Hepatocyte (in vitro differentiated cells): ENCODE measurements at regions not wholly inside any gene's neighbourhood (a gene's known extent, or its start where the extent isn't known, plus 50 kb on each side); places are given as distances from the start of the nearest gene placed in this dataset.
"Not testable (repeated sequence)": the region's sequence is repeated elsewhere in the genome, so short reads cannot be mapped to it uniquely, and the experiment has no call there.

Experiments used
- DNase-seq: peaks from one replicate; pipeline ENCODE4 v3.0.0-alpha.2; 2016; ENCODE audit warnings: low spot score
- H2AFZ ChIP-seq: fragments of 200-600 bp; sonication (generic); 2 replicates; pipeline ENCODE4 v1.6.0; 2016; ENCODE audit warnings: antibody characterized with exemption, mild to moderate bottlenecking
- H3K27ac ChIP-seq: fragments of 200-600 bp; sonication (generic); 2 replicates; pipeline ENCODE4 v1.5.1; 2016; ENCODE audit warnings: mild to moderate bottlenecking
- H3K27me3 ChIP-seq: fragments of 200-600 bp; sonication (generic); 2 replicates; pipeline ENCODE4 v1.6.1; 2016
- H3K36me3 ChIP-seq: fragments of 200-600 bp; sonication (generic); replicated peaks from 2 replicates; pipeline ENCODE4 v1.5.1; 2016; ENCODE audit warnings: low read depth; ENCODE audit not compliant: insufficient read depth
- H3K4me1 ChIP-seq: fragments of 200-600 bp; sonication (generic); 2 replicates; pipeline ENCODE4 v1.5.1; 2016; ENCODE audit warnings: mild to moderate bottlenecking, moderate library complexity; ENCODE audit not compliant: insufficient read depth
- H3K4me2 ChIP-seq: fragments of 200-600 bp; sonication (generic); 2 replicates; pipeline ENCODE4 v1.6.0; 2016
- H3K4me3 ChIP-seq: fragments of 200-600 bp; sonication (generic); 2 replicates; pipeline ENCODE4 v1.5.1; 2016; ENCODE audit warnings: mild to moderate bottlenecking
- H3K79me2 ChIP-seq: fragments of 200-600 bp; sonication (generic); 2 replicates; pipeline ENCODE4 v1.6.0; 2017; ENCODE audit warnings: mild to moderate bottlenecking
- H3K9me2 ChIP-seq: fragments of 200-600 bp; sonication (generic); replicated peaks from 2 replicates; pipeline ENCODE4 v1.6.0; 2017; ENCODE audit warnings: mild to moderate bottlenecking; ENCODE audit not compliant: insufficient read depth
- H3K9me3 ChIP-seq: fragments of 200-600 bp; sonication (generic); 2 replicates; pipeline ENCODE4 v1.5.1; 2016; ENCODE audit warnings: low read depth, mild to moderate bottlenecking
- H4K20me1 ChIP-seq: fragments of 200-600 bp; sonication (generic); 2 replicates; pipeline ENCODE4 v1.6.0; 2016; ENCODE audit warnings: mild to moderate bottlenecking; ENCODE audit not compliant: insufficient read depth, poor library complexity, severe bottlenecking
- EZH2 ChIP-seq: fragments of 200-600 bp; sonication (generic); IDR thresholded peaks from 2 replicates; pipeline ENCODE4 v1.6.1; 2016; ENCODE audit warnings: antibody characterized with exemption, mild to moderate bottlenecking, borderline replicate concordance
- EZH2phosphoT487 ChIP-seq: fragments of 200-600 bp; sonication (generic); IDR thresholded peaks from one replicate; pipeline ENCODE4 v1.6.1; 2018; ENCODE audit warnings: antibody characterized with exemption, mild to moderate bottlenecking, low read depth, moderate library complexity; ENCODE audit not compliant: unreplicated experiment, severe bottlenecking
- WGBS: methylation state at CpG from one replicate; pipeline ENCODE4 v1.1.6; 2016; ENCODE audit warnings: low lambda C conversion rate; ENCODE audit errors: missing lambda C conversion rate; 5-methylcytosine and 5-hydroxymethylcytosine counted together
- TF ChIP-seq, protein P1 (sequence below): fragments of 200-600 bp; sonication (generic); IDR thresholded peaks from 2 replicates; pipeline ENCODE4 v1.5.1; 2016; ENCODE audit warnings: antibody characterized with exemption, mild to moderate bottlenecking; ENCODE audit not compliant: poor library complexity

DNA sequence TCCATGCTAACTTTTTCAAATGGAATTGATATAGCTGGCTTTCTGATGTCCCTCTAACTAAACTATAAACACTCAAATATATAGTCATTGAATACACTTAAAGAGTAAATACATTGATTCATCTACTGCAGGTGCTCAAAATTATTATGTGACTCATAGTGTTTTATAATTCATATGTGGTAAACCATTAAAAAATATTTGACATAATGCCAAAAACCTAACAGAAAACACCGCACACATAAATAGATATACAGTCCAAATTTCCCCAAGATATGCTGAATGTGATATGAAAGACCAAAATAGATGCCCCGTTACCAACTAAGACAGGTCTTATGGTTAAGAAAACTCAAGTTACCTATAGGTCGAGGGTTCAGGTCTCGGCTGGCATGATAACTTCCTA lies 171.7 kb upstream of the SEMA3E start:
- H3K4me3 ChIP-seq = no peak overlapping the region
- H3K9me3 ChIP-seq = no peaks in the 10 kb centered on the region
- WGBS = 95% methylated on average over 4 of the region's 4 CpGs
- no peak for DNase-seq
- H3K27ac ChIP-seq = no peak overlapping the region
- H4K20me1 ChIP-seq = no peaks in the 10 kb centered on the region
- TF ChIP-seq, protein P1, sequence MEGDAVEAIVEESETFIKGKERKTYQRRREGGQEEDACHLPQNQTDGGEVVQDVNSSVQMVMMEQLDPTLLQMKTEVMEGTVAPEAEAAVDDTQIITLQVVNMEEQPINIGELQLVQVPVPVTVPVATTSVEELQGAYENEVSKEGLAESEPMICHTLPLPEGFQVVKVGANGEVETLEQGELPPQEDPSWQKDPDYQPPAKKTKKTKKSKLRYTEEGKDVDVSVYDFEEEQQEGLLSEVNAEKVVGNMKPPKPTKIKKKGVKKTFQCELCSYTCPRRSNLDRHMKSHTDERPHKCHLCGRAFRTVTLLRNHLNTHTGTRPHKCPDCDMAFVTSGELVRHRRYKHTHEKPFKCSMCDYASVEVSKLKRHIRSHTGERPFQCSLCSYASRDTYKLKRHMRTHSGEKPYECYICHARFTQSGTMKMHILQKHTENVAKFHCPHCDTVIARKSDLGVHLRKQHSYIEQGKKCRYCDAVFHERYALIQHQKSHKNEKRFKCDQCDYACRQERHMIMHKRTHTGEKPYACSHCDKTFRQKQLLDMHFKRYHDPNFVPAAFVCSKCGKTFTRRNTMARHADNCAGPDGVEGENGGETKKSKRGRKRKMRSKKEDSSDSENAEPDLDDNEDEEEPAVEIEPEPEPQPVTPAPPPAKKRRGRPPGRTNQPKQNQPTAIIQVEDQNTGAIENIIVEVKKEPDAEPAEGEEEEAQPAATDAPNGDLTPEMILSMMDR = no peak
- TF ChIP-seq EZH2 (no peak), EZH2phosphoT487 (no peak)
- no peak overlapping the region for H2AFZ ChIP-seq
- H3K36me3 ChIP-seq = no peaks in the 10 kb centered on the region
- no peak overlapping the region for H3K4me2 ChIP-seq
- H3K4me1 ChIP-seq = no peaks in the 10 kb centered on the region
- no peaks in the 10 kb centered on the region for H3K9me2 ChIP-seq
- no peaks in the 10 kb centered on the region for H3K79me2 ChIP-seq
- H3K27me3 ChIP-seq = no peaks in the 10 kb centered on the region

DNA sequence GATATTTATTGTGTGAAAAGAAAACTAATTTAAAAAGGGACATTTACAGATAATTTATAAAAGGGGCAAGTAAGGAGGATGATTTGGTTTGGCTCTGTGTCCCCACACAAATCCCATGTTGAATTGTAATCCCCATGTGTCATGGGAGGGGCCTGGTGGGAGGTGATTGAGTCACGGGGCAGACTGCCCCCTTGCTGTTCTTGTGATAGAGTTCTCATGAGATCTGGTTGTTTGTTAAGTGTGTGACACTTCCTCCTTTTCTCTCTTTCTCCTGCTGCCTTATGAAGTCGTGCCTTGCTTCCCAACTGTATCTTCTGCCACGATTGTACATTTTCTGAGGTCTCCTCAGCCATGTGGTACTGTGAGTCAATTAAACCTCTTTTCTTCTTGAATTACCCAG lies 171.0 kb upstream of the SEMA3E start:
- no peak for DNase-seq
- 78% methylated on average over 3 of the region's 3 CpGs for WGBS
- Histone ChIP-seq H3K4me2 (no peak overlapping the region), H4K20me1 (no peaks in the 10 kb centered on the region), H3K27ac (no peak overlapping the region), H3K4me1 (no peaks in the 10 kb centered on the region), H3K4me3 (no peak overlapping the region), H3K9me3 (no peaks in the 10 kb centered on the region), H3K79me2 (no peaks in the 10 kb centered on the region), H2AFZ (no peak overlapping the region), H3K27me3 (no peaks in the 10 kb centered on the region), H3K9me2 (no peaks in the 10 kb centered on the region), H3K36me3 (no peaks in the 10 kb centered on the region)
- TF ChIP-seq EZH2phosphoT487 (no peak), EZH2 (no peak)
- TF ChIP-seq, protein P1 = no peak

DNA sequence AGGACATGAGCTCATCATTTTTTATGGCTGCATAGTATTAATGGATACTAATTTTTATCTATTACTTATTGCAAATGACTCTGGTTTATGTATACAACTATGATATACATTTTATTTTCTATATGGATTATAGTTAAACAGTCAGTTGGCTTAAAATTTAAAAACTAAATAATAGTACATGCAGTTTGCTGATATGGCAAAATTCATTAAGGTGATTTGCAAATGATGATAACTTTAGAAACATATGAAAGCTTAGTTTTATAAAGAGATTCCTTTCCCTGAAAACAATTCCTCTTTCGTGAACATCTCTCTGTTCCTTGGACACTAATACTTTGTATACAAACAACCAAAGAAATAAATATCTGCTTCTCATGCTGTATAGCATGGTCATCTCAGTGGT lies 165.5 kb upstream of the SEMA3E start:
- Histone ChIP-seq H3K4me1 (no peaks in the 10 kb centered on the region), H3K4me3 (no peak overlapping the region), H3K4me2 (no peak overlapping the region), H3K9me2 (no peaks in the 10 kb centered on the region), H3K27ac (no peak overlapping the region), H4K20me1 (no peaks in the 10 kb centered on the region), H2AFZ (no peak overlapping the region), H3K9me3 (no peaks in the 10 kb centered on the region), H3K36me3 (no peaks in the 10 kb centered on the region), H3K79me2 (no peaks in the 10 kb centered on the region), H3K27me3 (no peaks in the 10 kb centered on the region)
- no peak for DNase-seq
- WGBS = 100% methylated on average over 1 of the region's 1 CpG
- TF ChIP-seq EZH2phosphoT487 = no peak
- no peak for TF ChIP-seq EZH2
- TF ChIP-seq, protein P1 = no peak

DNA sequence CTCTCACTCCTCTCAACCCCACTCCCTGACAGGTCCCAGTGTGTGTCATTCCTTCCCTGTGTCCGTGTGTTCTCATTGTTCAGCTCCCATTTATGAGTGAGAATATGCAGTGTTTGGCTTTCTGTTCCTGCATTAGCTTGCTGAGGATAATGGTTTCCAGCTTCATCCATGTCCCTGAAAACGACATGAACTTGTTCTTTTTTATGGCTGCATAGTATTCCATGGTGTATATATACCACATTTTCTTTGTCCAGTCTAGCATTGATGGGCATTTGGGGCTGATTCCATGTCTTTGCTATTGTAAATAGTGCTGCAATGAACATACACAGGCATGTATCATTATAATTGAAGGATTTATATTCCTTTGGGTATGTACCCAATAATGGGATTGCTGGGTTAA lies 163.6 kb upstream of the SEMA3E start:
- not testable (repeated sequence) for H3K36me3 ChIP-seq, H3K9me2 ChIP-seq, H3K4me1 ChIP-seq, H3K27me3 ChIP-seq, H3K4me3 ChIP-seq, H3K79me2 ChIP-seq, H3K27ac ChIP-seq, H3K9me3 ChIP-seq, H4K20me1 ChIP-seq, H2AFZ ChIP-seq, DNase-seq, H3K4me2 ChIP-seq
- 80% methylated on average over 2 of the region's 2 CpGs for WGBS
